Neutrophil (primary cell): ENCODE measurements at regions not wholly inside any gene's neighbourhood (a gene's known extent, or its start where the extent isn't known, plus 50 kb on each side); places are given as distances from the start of the nearest gene placed in this dataset.

Experiments
- H3K27ac ChIP-seq: fragments of 200-600 bp; sonication (generic); 2 replicates; pipeline ENCODE4 v1.5.1; 2016; ENCODE audit warnings: mild to moderate bottlenecking, moderate library complexity
- H3K27me3 ChIP-seq: fragments of 200-600 bp; sonication (generic); 2 replicates; pipeline ENCODE4 v1.6.0; 2016; ENCODE audit warnings: mild to moderate bottlenecking
- H3K36me3 ChIP-seq: fragments of 200-600 bp; sonication (generic); 2 replicates; pipeline ENCODE4 v1.5.1; 2017
- H3K4me1 ChIP-seq, 2 experiments: fragments of 200-600 bp in 1 of 2; sonication (generic) in 1 of 2; 1 replicate in 1 of 2; 2 replicates in 1 of 2; pipeline versions ENCODE4 v1.5.1 to v1.6.1; 2013 to 2016; ENCODE audit warnings: low read depth in 1 of 2, low read length in 1 of 2, mild to moderate bottlenecking in 1 of 2, moderate library complexity in 1 of 2; ENCODE audit not compliant: control insufficient read depth in 1 of 2, insufficient read depth in 1 of 2
- H3K4me3 ChIP-seq, 2 experiments: fragments of 200-600 bp in 1 of 2; sonication (generic) in 1 of 2; 1 replicate in 1 of 2; 2 replicates in 1 of 2; pipeline ENCODE4 v1.5.1; 2013 to 2016; ENCODE audit warnings: low read depth in 1 of 2, low read length in 1 of 2, mild to moderate bottlenecking in 1 of 2, moderate library complexity in 1 of 2
- H3K9me3 ChIP-seq: fragments of 200-600 bp; sonication (generic); 2 replicates; pipeline ENCODE4 v1.5.1; 2016
- TF ChIP-seq, protein P1 (sequence below): fragments of 200-600 bp; sonication (generic); IDR thresholded peaks from 2 replicates; pipeline ENCODE4 v1.5.1; 2016; ENCODE audit warnings: antibody characterized with exemption

- peak overlapping the region; percentile 49 to 54 for H3K4me3 ChIP-seq
- peak overlapping the region; percentile 96 for H3K27ac ChIP-seq
- peaks cover 38 to 48% of the 10 kb centered on the region in 2 experiments for H3K4me1 ChIP-seq
- TF ChIP-seq, protein P1, sequence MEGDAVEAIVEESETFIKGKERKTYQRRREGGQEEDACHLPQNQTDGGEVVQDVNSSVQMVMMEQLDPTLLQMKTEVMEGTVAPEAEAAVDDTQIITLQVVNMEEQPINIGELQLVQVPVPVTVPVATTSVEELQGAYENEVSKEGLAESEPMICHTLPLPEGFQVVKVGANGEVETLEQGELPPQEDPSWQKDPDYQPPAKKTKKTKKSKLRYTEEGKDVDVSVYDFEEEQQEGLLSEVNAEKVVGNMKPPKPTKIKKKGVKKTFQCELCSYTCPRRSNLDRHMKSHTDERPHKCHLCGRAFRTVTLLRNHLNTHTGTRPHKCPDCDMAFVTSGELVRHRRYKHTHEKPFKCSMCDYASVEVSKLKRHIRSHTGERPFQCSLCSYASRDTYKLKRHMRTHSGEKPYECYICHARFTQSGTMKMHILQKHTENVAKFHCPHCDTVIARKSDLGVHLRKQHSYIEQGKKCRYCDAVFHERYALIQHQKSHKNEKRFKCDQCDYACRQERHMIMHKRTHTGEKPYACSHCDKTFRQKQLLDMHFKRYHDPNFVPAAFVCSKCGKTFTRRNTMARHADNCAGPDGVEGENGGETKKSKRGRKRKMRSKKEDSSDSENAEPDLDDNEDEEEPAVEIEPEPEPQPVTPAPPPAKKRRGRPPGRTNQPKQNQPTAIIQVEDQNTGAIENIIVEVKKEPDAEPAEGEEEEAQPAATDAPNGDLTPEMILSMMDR, result peak; percentile 68
- H3K36me3 ChIP-seq, result no peaks in the 10 kb centered on the region
- H3K27me3 ChIP-seq, result peaks cover 8% of the 10 kb centered on the region
- no peaks in the 10 kb centered on the region for H3K9me3 ChIP-seq
Measured at GRCh38 chr11:45045683-45046471, 95.2 kb upstream of the TP53I11 start.

DNA sequence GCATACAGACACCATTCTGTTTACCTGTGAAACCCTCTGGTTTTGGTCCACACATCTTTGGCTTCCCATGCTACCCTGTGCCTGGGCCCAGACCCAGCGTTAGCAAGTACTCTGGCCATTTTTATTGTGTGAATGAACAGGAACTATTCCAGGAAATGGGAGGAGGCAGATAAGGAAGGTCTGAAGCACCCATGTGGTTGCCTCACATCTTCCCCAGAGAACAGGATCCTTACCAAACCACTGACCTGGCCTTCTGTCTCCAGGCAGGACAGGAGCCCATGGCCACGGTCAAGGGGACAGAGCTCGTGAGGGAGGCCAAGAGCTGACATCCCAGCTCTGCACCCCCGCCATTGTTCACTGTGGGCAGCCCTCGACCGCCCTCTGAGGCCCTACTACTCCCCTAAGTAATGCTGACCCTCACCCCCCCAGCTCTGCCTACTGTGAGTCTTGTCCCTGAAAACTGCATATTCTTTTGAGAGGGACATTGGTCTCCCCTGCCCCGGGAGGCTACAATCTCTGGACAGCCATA lies 97.7 kb upstream of the TP53I11 start:
- Histone ChIP-seq H3K27me3 (no peaks in the 10 kb centered on the region), H3K36me3 (no peaks in the 10 kb centered on the region), H3K4me3 (peak overlapping the region in 1 of 2 experiments; percentile 9), H3K9me3 (no peaks in the 10 kb centered on the region), H3K4me1 (peaks cover 38 to 51% of the 10 kb centered on the region in 2 experiments), H3K27ac (peak overlapping the region; percentile 61)
- TF ChIP-seq, protein P1, result no peak

DNA sequence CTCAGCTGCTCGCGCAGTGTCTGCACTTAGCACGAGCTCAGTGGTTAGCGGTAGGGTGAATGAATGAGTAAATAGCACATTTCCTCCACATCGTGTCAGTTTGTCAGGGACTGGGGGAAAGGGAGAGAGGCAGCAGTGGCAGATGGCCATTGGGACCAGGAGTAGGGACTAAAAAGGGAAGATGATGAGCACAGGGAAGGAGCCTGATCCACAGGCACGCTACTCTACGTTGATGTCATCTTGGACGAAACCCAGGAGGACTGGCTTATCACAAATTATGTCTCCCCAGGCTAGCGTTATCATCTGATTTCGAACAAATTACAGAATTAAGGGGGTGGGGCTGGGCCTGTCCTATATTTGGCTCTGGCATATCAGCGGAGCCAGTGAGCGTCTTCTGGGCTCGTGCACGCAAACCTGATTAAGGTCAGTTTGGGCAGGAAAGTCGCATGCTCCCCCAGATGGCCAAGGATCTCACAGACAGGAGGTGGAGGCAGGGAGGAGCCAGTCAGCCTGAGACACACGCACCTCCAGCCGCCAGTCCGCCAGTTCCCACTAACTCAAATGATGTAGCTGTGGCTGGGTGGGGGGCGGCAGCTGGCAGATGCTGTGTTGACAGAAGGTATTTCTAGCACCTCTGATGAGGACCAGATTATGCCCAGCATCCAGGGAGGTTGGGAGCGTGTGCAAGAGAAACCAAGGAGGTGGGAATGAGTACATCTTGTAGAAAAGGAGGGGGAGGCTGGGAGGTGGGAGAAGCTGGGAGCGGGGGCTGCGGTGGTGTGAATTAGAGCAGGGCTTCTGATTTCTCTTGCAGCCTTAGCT lies 97.4 kb upstream of the PRDM11 start:
- TF ChIP-seq, protein P1, result no peak
- Histone ChIP-seq H3K4me1 (peaks cover 38 to 51% of the 10 kb centered on the region in 2 experiments), H3K9me3 (no peaks in the 10 kb centered on the region), H3K36me3 (no peaks in the 10 kb centered on the region), H3K27ac (peak overlapping the region; percentile 61), H3K27me3 (no peaks in the 10 kb centered on the region), H3K4me3 (peak overlapping the region in 1 of 2 experiments; percentile 9)

DNA sequence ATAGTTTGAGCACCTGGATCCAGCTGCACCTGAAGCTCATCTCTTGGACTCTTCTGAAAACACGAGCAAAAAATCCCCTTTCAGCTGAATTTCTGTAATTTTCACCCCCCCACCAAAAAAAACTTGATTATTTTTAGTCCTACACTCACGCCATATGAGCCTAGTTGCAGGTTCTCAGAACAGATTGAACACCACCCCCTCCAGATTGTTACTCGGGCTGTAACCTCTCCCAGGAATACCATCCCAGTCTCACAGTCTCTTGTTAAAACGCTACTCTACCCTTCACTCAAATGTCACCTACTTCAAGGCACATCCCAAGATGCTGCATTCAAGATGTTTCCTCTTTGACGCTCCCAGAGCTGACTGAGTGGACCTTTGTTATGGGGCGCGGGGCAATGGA lies 96.3 kb upstream of the PRDM11 start:
- Histone ChIP-seq H3K36me3 (no peaks in the 10 kb centered on the region), H3K27ac (no peak overlapping the region), H3K27me3 (no peaks in the 10 kb centered on the region), H3K4me1 (peaks cover 33 to 40% of the 10 kb centered on the region in 2 experiments), H3K9me3 (no peaks in the 10 kb centered on the region), H3K4me3 (no peak overlapping the region)
- TF ChIP-seq, protein P1, result no peak

DNA sequence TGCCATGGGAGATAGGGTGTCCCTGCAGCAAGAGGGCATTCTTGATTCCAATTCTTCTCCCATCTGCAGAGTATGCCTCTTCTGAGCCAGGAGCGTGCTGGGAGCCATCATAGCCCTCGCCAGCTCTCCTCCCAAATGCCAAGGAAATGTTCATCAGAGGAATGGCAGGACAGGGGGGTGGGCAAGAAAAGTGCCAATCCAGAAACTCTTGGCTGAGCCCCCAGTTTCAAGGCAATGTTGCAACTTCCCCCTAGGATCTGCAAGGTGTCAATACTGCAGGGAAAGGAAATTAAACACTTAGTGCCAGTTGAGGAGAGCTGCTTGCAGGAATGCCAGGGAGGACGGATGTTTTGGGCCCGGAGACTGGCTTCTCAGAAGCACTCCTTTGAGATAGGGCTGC lies 94.8 kb upstream of the PRDM11 start:
- Histone ChIP-seq H3K36me3 (no peaks in the 10 kb centered on the region), H3K27me3 (no peaks in the 10 kb centered on the region), H3K4me1 (peaks cover 18 to 25% of the 10 kb centered on the region in 2 experiments), H3K27ac (no peak overlapping the region), H3K9me3 (no peaks in the 10 kb centered on the region), H3K4me3 (no peak overlapping the region)
- TF ChIP-seq, protein P1, result no peak
